ENCODE measurements at regions not wholly inside any gene's neighbourhood (a gene's known extent, or its start where the extent isn't known, plus 50 kb on each side); places are given as distances from the start of the nearest gene placed in this dataset.

DNA sequence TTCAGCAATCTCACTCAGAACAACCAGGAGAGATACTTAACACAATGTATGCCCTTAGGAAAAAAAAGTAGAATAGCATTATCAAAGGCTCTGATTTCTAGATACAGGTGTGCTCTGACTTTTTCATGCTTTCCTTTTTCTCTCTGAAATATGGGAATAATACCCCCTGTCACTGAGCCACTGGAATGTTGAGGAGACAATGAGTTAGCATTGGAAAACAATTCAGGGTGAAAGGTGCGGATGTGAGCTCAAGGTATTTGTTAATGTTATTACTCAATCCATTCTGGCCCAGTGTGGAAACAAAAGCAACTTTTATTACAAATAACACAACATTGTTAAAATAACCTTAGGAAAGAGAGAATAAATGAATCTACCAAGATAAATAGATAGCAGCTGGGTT is 228.0 kb downstream of the IKZF2 start:
- Histone ChIP-seq H2AFZ (ENCODE audit: low read depth, low read length) (no peak overlapping the region), H3K4me1 (ENCODE audit: control insufficient read depth, extremely low read depth, insufficient read depth, low read length) (no peaks in the 10 kb centered on the region), H3K27ac (ENCODE audit: insufficient read depth, low read depth, low read length) (no peak overlapping the region), H3K79me2 (ENCODE audit: control insufficient read depth, insufficient read depth, low read length) (no peaks in the 10 kb centered on the region), H3K4me3 (replicated peaks in 1 of 3; ENCODE audit: insufficient read depth in 1 of 3, low read depth in 1 of 3, low read length in 3 of 3) (no peak overlapping the region), H3K4me2 (ENCODE audit: insufficient read depth, low read length) (no peak overlapping the region), H3K27me3 (ENCODE audit: control insufficient read depth in 2 of 2, insufficient read depth in 2 of 2, low read length in 2 of 2) (peaks cover 0 to 1% of the 10 kb centered on the region in 2 experiments), H3K9me3 (replicated peaks; ENCODE audit: control insufficient read depth, insufficient read depth, low read length) (no peaks in the 10 kb centered on the region), H3K9me1 (replicated peaks; ENCODE audit: control insufficient read depth, extremely low read depth, insufficient read depth, low read length) (no peaks in the 10 kb centered on the region), H3K9ac (replicated peaks; ENCODE audit: extremely low read depth, insufficient read depth, low read length) (no peak overlapping the region), H3K36me3 (ENCODE audit: control insufficient read depth in 2 of 2, extremely low read depth in 1 of 2, insufficient read depth in 2 of 2, low read length in 2 of 2) (no peaks in the 10 kb centered on the region), H4K20me1 (replicated peaks; ENCODE audit: control insufficient read depth, extremely low read depth, insufficient read depth, low read length) (no peaks in the 10 kb centered on the region)
- intact Hi-C loops (cut with micrococcal nuclease), result no loop called here
- dilution Hi-C loops (cut with MboI; ENCODE audit: extremely low pct_ligation_motif_present, low sequenced_read_pairs), result no loop called here
- CTCF ChIA-PET, result interaction anchor here (1.5 kb wide), 1 partner anchor 146 kb away, joined by 4 read pairs; no protein-coding TSS in a partner anchor
- no peak for TF ChIP-seq POLR2AphosphoS5 (IDR thresholded peaks at IDR 0.05; ENCODE audit: insufficient read depth, low read depth, low read length)
- TF ChIP-seq MYC (IDR thresholded peaks at IDR 0.05; ENCODE audit: low read depth, low read length), result no peak
- no peak for TF ChIP-seq CTCF (IDR thresholded peaks at IDR 0.05; ENCODE audit: extremely low read depth in 1 of 2, insufficient read depth in 1 of 2, low read depth in 1 of 2, low read length in 2 of 2)
- TF ChIP-seq GATA2 (IDR thresholded peaks at IDR 0.05; ENCODE audit: insufficient read depth, insufficient read length, low read depth, low read length), result no peak
- no peak for TF ChIP-seq FOS (IDR thresholded peaks at IDR 0.05; ENCODE audit: borderline replicate concordance, insufficient read depth, low read length)
- TF ChIP-seq, protein P1, sequence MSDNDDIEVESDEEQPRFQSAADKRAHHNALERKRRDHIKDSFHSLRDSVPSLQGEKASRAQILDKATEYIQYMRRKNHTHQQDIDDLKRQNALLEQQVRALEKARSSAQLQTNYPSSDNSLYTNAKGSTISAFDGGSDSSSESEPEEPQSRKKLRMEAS (IDR thresholded peaks at IDR 0.05; ENCODE audit: insufficient read depth, insufficient read length), result no peak
- TF ChIP-seq JUN (IDR thresholded peaks at IDR 0.05; ENCODE audit: borderline replicate concordance, insufficient read depth, insufficient read length, low read depth), result no peak
- no peak for TF ChIP-seq POLR2A (IDR thresholded peaks at IDR 0.05; ENCODE audit: low read depth, low read length)
- no peak for TF ChIP-seq EZH2 (IDR thresholded peaks at IDR 0.05; ENCODE audit: borderline replicate concordance, low read depth, low read length, severe bottlenecking)
- FAIRE-seq, result no peak
- DNase-seq (ENCODE audit: low read depth, low spot score), result no peak
- POLR2A ChIA-PET, result no interaction called here
- BruUV-seq (replicated peaks), result no TSS peak
